RKO (cell line): ENCODE measurements at regions not wholly inside any gene's neighbourhood (a gene's known extent, or its start where the extent isn't known, plus 50 kb on each side); places are given as distances from the start of the nearest gene placed in this dataset.

ENCODE experiments used
- DNase-seq: peaks from one replicate; pipeline ENCODE4 v3.0.0-alpha.2; 2016; ENCODE audit warnings: low spot score

DNA sequence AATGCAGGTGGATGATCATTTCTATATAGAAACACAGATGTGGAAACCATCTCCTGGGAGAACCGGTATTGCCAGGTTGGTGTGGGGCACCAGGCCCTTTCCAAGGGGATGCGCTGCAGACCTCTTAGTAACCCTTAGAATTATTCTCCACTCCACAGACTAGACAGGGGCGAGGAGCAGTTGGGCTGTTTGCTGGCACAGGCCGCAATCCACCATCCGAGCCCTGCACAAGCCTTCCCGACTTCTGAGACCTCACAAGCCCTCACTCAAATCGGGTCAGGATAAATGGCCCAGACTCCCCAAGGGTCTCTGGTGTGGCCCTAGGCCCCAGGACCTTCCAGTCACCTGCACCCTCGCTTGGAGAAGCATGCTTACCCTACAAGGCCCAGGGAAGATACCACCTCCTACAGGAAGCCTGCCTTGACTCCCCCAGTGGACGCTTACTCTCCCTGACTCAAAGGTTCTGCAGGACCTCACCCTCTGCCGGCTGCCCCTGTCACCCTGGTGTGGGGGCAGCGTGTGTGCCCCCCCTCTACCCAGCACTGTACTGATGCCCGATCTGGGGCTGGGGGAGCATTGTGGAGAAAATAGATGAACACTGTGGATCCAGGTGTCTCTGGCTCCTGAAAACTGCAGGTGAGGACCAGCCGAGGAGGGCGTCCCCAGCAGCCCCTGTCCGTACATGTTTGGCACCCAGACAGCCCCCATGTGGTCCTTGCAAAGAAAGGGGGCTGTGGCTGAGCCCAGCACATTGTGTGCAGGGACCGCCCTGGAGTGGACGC is 49.8 kb upstream of the ACSF3 start:
- no peak for DNase-seq
